WERI-Rb-1 (cell line): ENCODE measurements at regions not wholly inside any gene's neighbourhood (a gene's known extent, or its start where the extent isn't known, plus 50 kb on each side); places are given as distances from the start of the nearest gene placed in this dataset.

Source experiments
- DNase-seq: peaks from one replicate; pipeline ENCODE4 v3.0.0-alpha.2; 2020
- H3K27ac ChIP-seq: fragments of 250-450 bp; sonication (Bioruptor Pico); 2 replicates; pipeline ENCODE4 v1.5.1; 2020; ENCODE audit warnings: mild to moderate bottlenecking, moderate library complexity
- H3K27me3 ChIP-seq: fragments of 250-450 bp; sonication (Bioruptor Pico); 2 replicates; pipeline ENCODE4 v1.5.1; 2021; ENCODE audit warnings: mild to moderate bottlenecking, low read depth, moderate library complexity; ENCODE audit not compliant: insufficient read depth, severe bottlenecking
- H3K36me3 ChIP-seq: fragments of 250-450 bp; sonication (Bioruptor Pico); 2 replicates; pipeline ENCODE4 v1.5.1; 2020; ENCODE audit warnings: mild to moderate bottlenecking, moderate library complexity
- H3K4me3 ChIP-seq: 2 replicates; pipeline ENCODE4 v1.5.1; 2011; ENCODE audit warnings: low read depth, mild to moderate bottlenecking, control low read depth, low read length
- H3K9me3 ChIP-seq: fragments of 250-450 bp; sonication (Bioruptor Pico); 2 replicates; pipeline ENCODE4 v1.5.1; 2021; ENCODE audit warnings: mild to moderate bottlenecking, moderate library complexity; ENCODE audit not compliant: severe bottlenecking
- CTCF ChIP-seq: IDR thresholded peaks from 2 replicates; pipeline ENCODE4 v1.5.1; 2011; ENCODE audit warnings: low read depth, mild to moderate bottlenecking, control low read depth, inconsistent platforms, low read length

GRCh38 chr18:71079606-71080005 lies 790.8 kb downstream of the SOCS6 start:
- H3K27ac ChIP-seq = no peak overlapping the region
- H3K4me3 ChIP-seq = no peak overlapping the region
- no peak for DNase-seq
- no peaks in the 10 kb centered on the region for H3K27me3 ChIP-seq
- no peak for TF ChIP-seq CTCF
- no peaks in the 10 kb centered on the region for H3K9me3 ChIP-seq
- H3K36me3 ChIP-seq = no peaks in the 10 kb centered on the region

DNA sequence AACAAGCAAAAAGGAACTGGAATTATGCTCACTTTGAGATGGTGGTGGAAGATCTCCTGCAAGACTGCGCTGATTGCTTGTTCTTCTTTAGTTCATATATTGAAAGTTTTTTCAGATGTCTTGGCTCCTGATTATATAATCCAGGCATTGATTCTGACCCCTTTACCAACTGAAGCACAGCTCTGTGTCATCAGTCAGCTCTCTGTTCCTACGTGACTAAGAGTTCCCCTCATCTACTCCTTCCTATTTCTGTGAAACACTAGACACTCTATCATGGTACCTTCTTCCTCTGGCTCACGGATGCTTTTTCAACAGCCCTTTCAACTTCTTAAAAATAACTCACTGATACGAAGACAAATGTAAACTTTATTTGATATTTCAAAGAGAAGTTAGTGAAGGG lies 788.6 kb downstream of the SOCS6 start:
- Histone ChIP-seq H3K9me3 (no peaks in the 10 kb centered on the region), H3K4me3 (no peak overlapping the region), H3K36me3 (no peaks in the 10 kb centered on the region), H3K27me3 (no peaks in the 10 kb centered on the region), H3K27ac (no peak overlapping the region)
- no peak for DNase-seq
- no peak for TF ChIP-seq CTCF

DNA sequence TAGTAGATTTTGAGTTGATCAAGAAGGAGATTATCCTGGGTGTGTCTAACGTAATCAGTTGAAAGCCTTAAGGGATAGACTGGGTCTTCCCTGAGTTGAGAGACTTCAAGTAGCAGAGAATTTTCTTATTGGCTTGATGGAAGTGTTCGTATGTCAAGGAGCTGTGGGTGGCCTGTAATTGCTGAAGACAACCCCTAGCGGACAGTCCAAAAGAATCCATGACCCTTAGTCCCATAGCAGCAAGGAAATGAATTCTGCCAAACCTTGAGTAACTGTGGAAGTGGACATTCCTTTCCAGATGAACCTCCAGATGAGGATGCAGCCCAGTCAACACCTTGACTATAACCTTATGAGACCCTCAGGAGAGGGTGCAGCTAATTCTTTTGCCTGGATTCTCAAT lies 786.3 kb downstream of the SOCS6 start:
- no peak overlapping the region for H3K27ac ChIP-seq
- TF ChIP-seq CTCF = no peak
- no peaks in the 10 kb centered on the region for H3K36me3 ChIP-seq
- no peaks in the 10 kb centered on the region for H3K27me3 ChIP-seq
- H3K9me3 ChIP-seq = no peaks in the 10 kb centered on the region
- no peak overlapping the region for H3K4me3 ChIP-seq
- no peak for DNase-seq

DNA sequence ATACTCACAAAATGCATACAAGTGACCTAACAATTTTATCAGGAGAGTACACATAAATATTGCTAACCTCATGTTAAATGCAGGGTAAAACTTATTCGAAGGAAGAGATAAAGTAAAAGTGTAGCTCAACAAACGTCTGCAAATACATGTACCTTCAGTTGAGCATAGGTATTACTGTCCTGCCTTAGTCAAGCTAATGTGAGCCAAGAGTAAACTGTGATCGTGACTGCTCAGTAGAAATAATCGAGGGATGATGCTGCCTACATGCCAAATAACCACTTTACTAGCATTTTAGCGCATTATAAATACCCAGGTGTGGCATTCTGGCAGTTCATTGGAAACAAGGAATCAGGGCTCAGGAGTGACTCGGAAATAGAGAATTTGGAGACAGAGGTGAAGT lies 779.5 kb downstream of the SOCS6 start:
- no peak overlapping the region for H3K4me3 ChIP-seq

GRCh38 chr18:71049893-71050292 lies 761.0 kb downstream of the SOCS6 start:
- Histone ChIP-seq H3K36me3 (no peaks in the 10 kb centered on the region), H3K27me3 (no peaks in the 10 kb centered on the region), H3K4me3 (no peak overlapping the region), H3K9me3 (no peaks in the 10 kb centered on the region), H3K27ac (no peak overlapping the region)
- no peak for DNase-seq
- TF ChIP-seq CTCF = no peak

More for the DNA sequence above, 779.5 kb downstream of the SOCS6 start:
- no peaks in the 10 kb centered on the region for H3K27me3 ChIP-seq
- H3K36me3 ChIP-seq = no peaks in the 10 kb centered on the region
- no peak for DNase-seq
- H3K27ac ChIP-seq = no peak overlapping the region
- H3K9me3 ChIP-seq = no peaks in the 10 kb centered on the region
- no peak for TF ChIP-seq CTCF

DNA sequence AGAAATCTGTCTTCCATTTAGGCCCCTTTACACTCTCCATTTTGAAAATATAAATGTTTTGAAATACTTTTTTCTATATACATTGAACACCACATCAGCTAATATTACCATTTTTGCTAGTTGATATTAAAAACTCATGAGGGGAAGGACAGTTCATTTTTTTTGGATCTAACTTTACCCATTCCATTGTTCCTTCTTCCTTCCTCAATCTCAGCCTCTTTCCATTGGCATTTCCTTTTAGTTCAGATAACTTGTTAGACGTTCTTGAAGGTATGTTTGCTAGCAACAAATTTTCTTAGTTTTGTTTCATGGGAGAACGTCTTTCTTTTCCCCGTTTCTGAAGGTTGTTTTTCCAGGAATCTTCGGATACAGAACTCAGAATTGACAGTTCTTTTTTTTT lies 759.0 kb downstream of the SOCS6 start:
- Histone ChIP-seq H3K4me3 (no peak overlapping the region), H3K27ac (no peak overlapping the region), H3K9me3 (no peaks in the 10 kb centered on the region), H3K27me3 (no peaks in the 10 kb centered on the region), H3K36me3 (no peaks in the 10 kb centered on the region)
- no peak for DNase-seq
- TF ChIP-seq CTCF = no peak
